Spleen (tissue), 7 donors: ENCODE measurements at regions not wholly inside any gene's neighbourhood (a gene's known extent, or its start where the extent isn't known, plus 50 kb on each side); places are given as distances from the start of the nearest gene placed in this dataset.

Source experiments
- POLR2AphosphoS5 ChIP-seq, 3 donors: sonication (generic); formaldehyde crosslinking; IDR thresholded peaks; one replicate each; pipeline ENCODE4 v1.5.1; 2017; ENCODE audit warnings: antibody characterized with exemption in 3 of 3
- TF ChIP-seq, protein P1 (sequence below), 11 experiments: fragments of 200-600 bp in 7 of 11; fragments of 450-650 bp in 4 of 11; sonication (generic) in 4 of 11; IDR thresholded peaks in 8 of 11; conservative IDR thresholded peaks in 3 of 11; 1 replicate in 7 of 11; 2 replicates in 4 of 11; pipeline versions ENCODE4 v1.4.0 to v1.8.0; 2016 to 2021; ENCODE audit warnings: antibody characterized with exemption in 11 of 11, inconsistent platforms in 4 of 11, mild to moderate bottlenecking in 1 of 11
- donor health status: DM: no; HTN: no; CAD: no; lungs with moderate emphysema.
- donor health status: DM: no; HTN: no; CAD: no.
- donor health status: DM: no; HTN: no; CAD: no.

DNA sequence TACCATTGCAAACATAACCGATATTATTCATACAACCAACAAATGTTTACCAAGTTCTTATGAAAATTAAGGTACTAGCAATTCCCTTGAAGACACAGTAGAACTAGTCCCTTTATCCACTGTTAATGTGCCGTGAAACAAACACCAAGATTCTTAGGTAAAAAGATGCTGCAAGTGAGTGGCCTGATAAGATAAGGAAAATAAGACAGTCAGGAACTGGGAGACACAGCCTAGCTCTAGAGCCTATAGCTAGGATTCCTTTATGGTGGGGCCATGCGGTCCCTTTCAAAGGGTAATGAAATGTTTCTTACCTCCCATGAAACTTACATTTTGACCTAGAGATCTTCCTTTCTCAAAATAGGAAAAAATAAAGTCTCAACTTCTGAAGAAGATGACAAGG is 658.4 kb upstream of the MIR17HG start:
- TF ChIP-seq, protein P1, sequence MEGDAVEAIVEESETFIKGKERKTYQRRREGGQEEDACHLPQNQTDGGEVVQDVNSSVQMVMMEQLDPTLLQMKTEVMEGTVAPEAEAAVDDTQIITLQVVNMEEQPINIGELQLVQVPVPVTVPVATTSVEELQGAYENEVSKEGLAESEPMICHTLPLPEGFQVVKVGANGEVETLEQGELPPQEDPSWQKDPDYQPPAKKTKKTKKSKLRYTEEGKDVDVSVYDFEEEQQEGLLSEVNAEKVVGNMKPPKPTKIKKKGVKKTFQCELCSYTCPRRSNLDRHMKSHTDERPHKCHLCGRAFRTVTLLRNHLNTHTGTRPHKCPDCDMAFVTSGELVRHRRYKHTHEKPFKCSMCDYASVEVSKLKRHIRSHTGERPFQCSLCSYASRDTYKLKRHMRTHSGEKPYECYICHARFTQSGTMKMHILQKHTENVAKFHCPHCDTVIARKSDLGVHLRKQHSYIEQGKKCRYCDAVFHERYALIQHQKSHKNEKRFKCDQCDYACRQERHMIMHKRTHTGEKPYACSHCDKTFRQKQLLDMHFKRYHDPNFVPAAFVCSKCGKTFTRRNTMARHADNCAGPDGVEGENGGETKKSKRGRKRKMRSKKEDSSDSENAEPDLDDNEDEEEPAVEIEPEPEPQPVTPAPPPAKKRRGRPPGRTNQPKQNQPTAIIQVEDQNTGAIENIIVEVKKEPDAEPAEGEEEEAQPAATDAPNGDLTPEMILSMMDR (IDR thresholded peaks at IDR 0.05 in 8 of 11, conservative IDR thresholded peaks at IDR 0.05 in 3 of 11): no peak
- no peak for TF ChIP-seq POLR2AphosphoS5 (IDR thresholded peaks at IDR 0.05)
